DND-41 (cell line): ENCODE measurements at regions not wholly inside any gene's neighbourhood (a gene's known extent, or its start where the extent isn't known, plus 50 kb on each side); places are given as distances from the start of the nearest gene placed in this dataset.

Source experiments
- CTCF ChIP-seq: IDR thresholded peaks from 2 replicates; pipeline ENCODE4 v1.5.1; 2012; ENCODE audit warnings: borderline replicate concordance, low read length, moderate library complexity, mild to moderate bottlenecking; ENCODE audit not compliant: poor library complexity, severe bottlenecking; ENCODE audit errors: extremely low read depth
- EZH2 ChIP-seq: IDR thresholded peaks from 3 replicates; pipeline ENCODE4 v1.6.1; 2012; ENCODE audit warnings: borderline replicate concordance, low read depth, mild to moderate bottlenecking, moderate library complexity, low read length, inconsistent platforms; ENCODE audit not compliant: severe bottlenecking

DNA sequence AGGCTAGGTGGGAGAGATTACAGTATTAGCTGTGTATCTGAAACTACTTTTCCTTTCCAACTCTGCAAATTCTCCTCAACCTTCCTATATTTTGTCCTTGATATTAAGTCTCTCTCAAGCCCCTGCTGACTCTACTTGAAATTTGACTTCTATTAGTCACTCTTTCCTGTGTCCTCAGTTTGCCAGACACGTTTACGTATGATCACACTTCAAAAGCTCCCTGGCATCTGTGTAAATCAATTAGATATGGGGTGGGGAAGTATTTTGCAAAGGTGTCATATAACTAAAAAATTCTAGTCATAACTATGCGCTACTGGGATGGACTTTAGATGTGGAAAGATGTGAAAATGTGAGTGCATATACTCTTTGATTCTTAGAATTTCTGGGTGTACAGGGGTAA, 67.4 kb upstream of the ARHGAP24 start:
- TF ChIP-seq CTCF (no peak), EZH2 (no peak)
